Gastrocnemius medialis (tissue), 4 donors: ENCODE measurements at regions not wholly inside any gene's neighbourhood (a gene's known extent, or its start where the extent isn't known, plus 50 kb on each side); places are given as distances from the start of the nearest gene placed in this dataset.

Experiments used
- POLR2A ChIP-seq, 2 donors: fragments of 450-650 bp; IDR thresholded peaks; one replicate each; pipeline ENCODE4 v1.6.1; 2017; ENCODE audit warnings: antibody characterized with exemption in 2 of 2, mild to moderate bottlenecking in 2 of 2, moderate library complexity in 2 of 2
- TF ChIP-seq, protein P1 (sequence below), 5 experiments: fragments of 450-650 bp in 3 of 5; fragments of 200-600 bp in 2 of 5; sonication (generic) in 2 of 5; IDR thresholded peaks in 4 of 5; conservative IDR thresholded peaks in 1 of 5; 1 replicate in 4 of 5; 2 replicates in 1 of 5; pipeline ENCODE4 v1.5.1; 2016 to 2019; ENCODE audit warnings: antibody characterized with exemption in 5 of 5, mild to moderate bottlenecking in 3 of 5, moderate library complexity in 3 of 5

DNA sequence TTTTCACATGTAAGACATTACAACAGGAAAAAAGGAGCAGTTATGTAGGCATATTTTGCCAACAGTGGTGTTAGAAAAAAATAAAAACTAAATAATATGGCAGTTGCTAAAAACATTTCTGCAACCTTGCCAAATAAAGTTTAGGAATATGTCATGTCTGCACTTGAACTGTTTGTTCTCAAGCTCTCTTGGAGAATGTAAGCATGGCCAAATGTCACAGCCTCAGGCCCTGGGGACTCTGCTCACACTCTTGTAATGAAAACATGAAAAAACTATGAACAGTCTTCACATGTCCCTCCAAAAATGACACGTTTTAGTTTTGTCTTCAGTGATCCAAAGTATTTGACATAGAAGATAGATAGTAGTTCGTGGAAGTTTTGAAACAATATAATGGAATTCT lies 753.3 kb downstream of the LTN1 start:
- TF ChIP-seq POLR2A (IDR thresholded peaks at IDR 0.05) = no peak
- TF ChIP-seq, protein P1, sequence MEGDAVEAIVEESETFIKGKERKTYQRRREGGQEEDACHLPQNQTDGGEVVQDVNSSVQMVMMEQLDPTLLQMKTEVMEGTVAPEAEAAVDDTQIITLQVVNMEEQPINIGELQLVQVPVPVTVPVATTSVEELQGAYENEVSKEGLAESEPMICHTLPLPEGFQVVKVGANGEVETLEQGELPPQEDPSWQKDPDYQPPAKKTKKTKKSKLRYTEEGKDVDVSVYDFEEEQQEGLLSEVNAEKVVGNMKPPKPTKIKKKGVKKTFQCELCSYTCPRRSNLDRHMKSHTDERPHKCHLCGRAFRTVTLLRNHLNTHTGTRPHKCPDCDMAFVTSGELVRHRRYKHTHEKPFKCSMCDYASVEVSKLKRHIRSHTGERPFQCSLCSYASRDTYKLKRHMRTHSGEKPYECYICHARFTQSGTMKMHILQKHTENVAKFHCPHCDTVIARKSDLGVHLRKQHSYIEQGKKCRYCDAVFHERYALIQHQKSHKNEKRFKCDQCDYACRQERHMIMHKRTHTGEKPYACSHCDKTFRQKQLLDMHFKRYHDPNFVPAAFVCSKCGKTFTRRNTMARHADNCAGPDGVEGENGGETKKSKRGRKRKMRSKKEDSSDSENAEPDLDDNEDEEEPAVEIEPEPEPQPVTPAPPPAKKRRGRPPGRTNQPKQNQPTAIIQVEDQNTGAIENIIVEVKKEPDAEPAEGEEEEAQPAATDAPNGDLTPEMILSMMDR (IDR thresholded peaks at IDR 0.05 in 4 of 5, conservative IDR thresholded peaks at IDR 0.05 in 1 of 5) = no peak
